ENCODE measurements at regions not wholly inside any gene's neighbourhood (a gene's known extent, or its start where the extent isn't known, plus 50 kb on each side); places are given as distances from the start of the nearest gene placed in this dataset.

DNA sequence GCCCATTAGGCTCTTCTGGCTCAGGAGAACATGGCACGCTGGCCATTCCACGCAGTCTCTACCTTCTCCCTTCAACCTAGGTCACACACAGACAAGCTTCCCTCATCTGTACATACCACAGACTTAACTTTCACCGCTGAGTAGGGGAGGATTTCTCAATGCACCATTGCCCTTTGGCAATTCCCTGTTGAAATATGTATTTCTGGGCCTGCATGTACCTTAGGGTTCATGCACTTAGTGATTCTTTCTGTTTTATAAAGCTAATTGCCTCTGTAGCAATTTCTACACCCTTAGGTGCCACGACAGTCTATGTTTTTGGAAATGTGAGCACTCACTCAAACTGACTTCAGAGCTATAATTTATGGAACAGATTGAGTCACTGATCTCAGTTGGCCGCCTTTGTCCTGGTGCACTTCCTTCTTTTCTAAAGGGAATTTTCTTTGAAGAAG is 253.8 kb upstream of the PRDM1 start:
- no peak for DNase-seq
- intact Hi-C loops (cut with DNase I), result no loop called here
- Histone ChIP-seq H3K4me1 (no peaks in the 10 kb centered on the region), H3K27ac (no peak overlapping the region), H3K9me3 (no peaks in the 10 kb centered on the region), H3K36me3 (no peaks in the 10 kb centered on the region), H3K4me3 (replicated peaks in 1 of 3) (no peak overlapping the region), H3K27me3 (no peaks in the 10 kb centered on the region)
- TF ChIP-seq POLR2A (IDR thresholded peaks at IDR 0.05), result no peak
- TF ChIP-seq, protein P1, sequence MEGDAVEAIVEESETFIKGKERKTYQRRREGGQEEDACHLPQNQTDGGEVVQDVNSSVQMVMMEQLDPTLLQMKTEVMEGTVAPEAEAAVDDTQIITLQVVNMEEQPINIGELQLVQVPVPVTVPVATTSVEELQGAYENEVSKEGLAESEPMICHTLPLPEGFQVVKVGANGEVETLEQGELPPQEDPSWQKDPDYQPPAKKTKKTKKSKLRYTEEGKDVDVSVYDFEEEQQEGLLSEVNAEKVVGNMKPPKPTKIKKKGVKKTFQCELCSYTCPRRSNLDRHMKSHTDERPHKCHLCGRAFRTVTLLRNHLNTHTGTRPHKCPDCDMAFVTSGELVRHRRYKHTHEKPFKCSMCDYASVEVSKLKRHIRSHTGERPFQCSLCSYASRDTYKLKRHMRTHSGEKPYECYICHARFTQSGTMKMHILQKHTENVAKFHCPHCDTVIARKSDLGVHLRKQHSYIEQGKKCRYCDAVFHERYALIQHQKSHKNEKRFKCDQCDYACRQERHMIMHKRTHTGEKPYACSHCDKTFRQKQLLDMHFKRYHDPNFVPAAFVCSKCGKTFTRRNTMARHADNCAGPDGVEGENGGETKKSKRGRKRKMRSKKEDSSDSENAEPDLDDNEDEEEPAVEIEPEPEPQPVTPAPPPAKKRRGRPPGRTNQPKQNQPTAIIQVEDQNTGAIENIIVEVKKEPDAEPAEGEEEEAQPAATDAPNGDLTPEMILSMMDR (IDR thresholded peaks at IDR 0.05), result no peak
- WGBS, 2 donors, result 88 to 90% methylated on average over 5 of the region's 5 CpGs

GRCh38 chr6:105831311-105832097 is 254.6 kb upstream of the PRDM1 start:
- no peak overlapping the region for H3K4me3 ChIP-seq (replicated peaks in 1 of 3)
- WGBS, 2 donors, result 87 to 92% methylated on average over 5 of the region's 5 CpGs
- no peak for DNase-seq
- no peaks in the 10 kb centered on the region for H3K4me1 ChIP-seq
- H3K27me3 ChIP-seq, result no peaks in the 10 kb centered on the region
- intact Hi-C loops (cut with DNase I), result no loop called here
- no peaks in the 10 kb centered on the region for H3K9me3 ChIP-seq
- TF ChIP-seq POLR2A (IDR thresholded peaks at IDR 0.05), result no peak
- TF ChIP-seq, protein P1 (IDR thresholded peaks at IDR 0.05), result no peak
- H3K27ac ChIP-seq, result no peak overlapping the region
- H3K36me3 ChIP-seq, result no peaks in the 10 kb centered on the region

GRCh38 chr6:105825210-105825609 is 260.9 kb upstream of the PRDM1 start:
- no peak for DNase-seq
- WGBS, 2 donors, result 83 to 87% methylated on average over 1 of the region's 1 CpG
- intact Hi-C loops (cut with DNase I), result no loop called here
- Histone ChIP-seq H3K4me3 (replicated peaks in 1 of 3) (no peak overlapping the region), H3K36me3 (no peaks in the 10 kb centered on the region), H3K9me3 (no peaks in the 10 kb centered on the region), H3K27ac (no peak overlapping the region), H3K4me1 (no peaks in the 10 kb centered on the region), H3K27me3 (no peaks in the 10 kb centered on the region)
- TF ChIP-seq POLR2A (IDR thresholded peaks at IDR 0.05), result no peak
- TF ChIP-seq, protein P1 (IDR thresholded peaks at IDR 0.05), result no peak

GRCh38 chr6:105824732-105825131 is 261.4 kb upstream of the PRDM1 start:
- DNase-seq, result no peak
- H3K27me3 ChIP-seq, result no peaks in the 10 kb centered on the region
- intact Hi-C loops (cut with DNase I), result no loop called here
- 84 to 89% methylated on average over 1 of the region's 1 CpG for whole genome bisulfite sequencing, 2 donors
- H3K27ac ChIP-seq, result no peak overlapping the region
- no peaks in the 10 kb centered on the region for H3K9me3 ChIP-seq
- no peaks in the 10 kb centered on the region for H3K36me3 ChIP-seq
- no peak for TF ChIP-seq POLR2A (IDR thresholded peaks at IDR 0.05)
- TF ChIP-seq, protein P1 (IDR thresholded peaks at IDR 0.05), result no peak
- H3K4me1 ChIP-seq, result no peaks in the 10 kb centered on the region
- no peak overlapping the region for H3K4me3 ChIP-seq (replicated peaks in 1 of 3)

DNA sequence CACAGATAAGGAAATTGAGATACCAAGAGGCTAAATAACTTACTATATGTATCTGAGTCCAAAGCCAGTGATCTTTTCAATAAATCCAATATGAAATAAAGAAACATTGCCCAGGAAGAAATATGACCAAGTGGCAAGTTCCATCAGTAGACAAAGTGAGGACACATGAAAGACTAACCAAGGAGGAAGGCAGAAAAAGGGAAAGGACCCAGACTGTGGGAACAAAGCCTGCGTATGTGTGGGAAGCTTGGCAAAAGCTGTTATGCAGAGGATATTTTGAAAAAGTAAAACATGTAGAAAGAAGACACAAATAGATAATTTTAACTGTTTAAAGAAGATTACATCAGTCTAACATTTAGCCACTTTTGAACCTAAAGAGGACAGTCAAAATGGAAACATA is 264.4 kb upstream of the PRDM1 start:
- intact Hi-C loops (cut with DNase I), result no loop called here
- Histone ChIP-seq H3K4me1 (peaks cover 9 to 16% of the 10 kb centered on the region in 2 donors), H3K4me3 (replicated peaks in 1 of 3) (no peak overlapping the region), H3K36me3 (no peaks in the 10 kb centered on the region), H3K27me3 (no peaks in the 10 kb centered on the region), H3K9me3 (no peaks in the 10 kb centered on the region), H3K27ac (no peak overlapping the region)
- 89 to 96% methylated on average over 1 of the region's 1 CpG for WGBS, 2 donors
- DNase-seq, result no peak
- TF ChIP-seq, protein P1 (IDR thresholded peaks at IDR 0.05), result no peak
- TF ChIP-seq POLR2A (IDR thresholded peaks at IDR 0.05), result no peak

All from thyroid gland (tissue), 4 donors.